Heart left ventricle (tissue), 13 donors: ENCODE measurements at regions not wholly inside any gene's neighbourhood (a gene's known extent, or its start where the extent isn't known, plus 50 kb on each side); places are given as distances from the start of the nearest gene placed in this dataset.

ENCODE experiments used
- CTCF ChIP-seq, 12 donors: fragments of 200-600 bp; sonication (generic) in 4 of 12; IDR thresholded peaks; one replicate each; pipeline versions ENCODE4 v1.5.0 to v1.8.0; 2018 to 2022; ENCODE audit warnings: antibody characterized with exemption in 12 of 12, mild to moderate bottlenecking in 5 of 12
- POLR2A ChIP-seq, 2 donors: fragments of 450-650 bp; IDR thresholded peaks; one replicate each; pipeline ENCODE4 v1.6.1; 2017; ENCODE audit warnings: antibody characterized with exemption in 2 of 2, mild to moderate bottlenecking in 2 of 2, moderate library complexity in 2 of 2
- donor health status: ischemic (EF 13 %, LVEDD 7.1; RV severe dilation, severe dysfunction).
- donor health status: DM: no; HTN: yes; CAD: no.
- donor health status: DM: no; HTN: no; CAD: no.
- donor health status: ischemic (EF 25% LVEDD 6.9; RV normal size, moderate dysfunction).
- donor health status: ischemic (EF 25% LVEDD 5.7; RV mildly dilated, moderate dysfunction).
- donor health status: ischemic (EF 35%, LVEDD 5.7; RV mildly dilated, moderate dysfunction).
- donor health status: nonischemic (EF 11% LVEDD 7.7; RV severe dilation, severe dysfunction).
- donor health status: DM: yes; HTN: yes; CAD: no.
- donor health status: PGD.
- donor health status: ischemic (EF 29% LVEDD 5.4; RV normal size, mild dysfunction).
- donor health status: nonischemic (EF 23%, LVEDD 6.1; RV moderate dilation, normal function).

- TF ChIP-seq CTCF (IDR thresholded peaks at IDR 0.05) (no peak), POLR2A (IDR thresholded peaks at IDR 0.05) (no peak)
Measured at GRCh38 chr15:31774045-31774444, 256.3 kb upstream of the CHRNA7 start.
